DND-41 (cell line): ENCODE measurements at regions not wholly inside any gene's neighbourhood (a gene's known extent, or its start where the extent isn't known, plus 50 kb on each side); places are given as distances from the start of the nearest gene placed in this dataset.

ENCODE experiments used
- ATAC-seq: fragments of 200-7000 bp; cut with Tn5 transposase; 3 replicates; pipeline ENCODE4 v1.9.1; 2021; ENCODE audit warnings: low read depth; ENCODE audit not compliant: insufficient read depth
- DNase-seq: peaks from one replicate; pipeline ENCODE4 v3.0.0-alpha.2; 2020
- H2AFZ ChIP-seq: 2 replicates; pipeline ENCODE4 v1.6.0; 2012; ENCODE audit warnings: low read depth, low read length
- H3K27ac ChIP-seq: 2 replicates; pipeline ENCODE4 v1.5.1; 2012; ENCODE audit warnings: low read length, inconsistent platforms
- H3K27me3 ChIP-seq: fragments of 200-600 bp; sonication (generic); 2 replicates; pipeline ENCODE4 v1.6.0; 2012; ENCODE audit warnings: low read length, mild to moderate bottlenecking, inconsistent platforms; ENCODE audit not compliant: insufficient read depth, poor library complexity
- H3K36me3 ChIP-seq: 2 replicates; pipeline ENCODE4 v1.5.1; 2012; ENCODE audit warnings: low read length, inconsistent platforms; ENCODE audit not compliant: insufficient read depth
- H3K4me1 ChIP-seq: 2 replicates; pipeline ENCODE4 v1.5.1; 2012; ENCODE audit warnings: mild to moderate bottlenecking, low read length; ENCODE audit not compliant: insufficient read depth
- H3K4me2 ChIP-seq: 2 replicates; pipeline ENCODE4 v1.6.0; 2012; ENCODE audit warnings: mild to moderate bottlenecking, moderate library complexity, low read length, inconsistent platforms; ENCODE audit not compliant: insufficient read depth
- H3K4me3 ChIP-seq, 2 experiments: fragments of 200-600 bp in 1 of 2; shearing (Covaris generic) in 1 of 2; 2 replicates each; pipeline ENCODE4 v1.5.1; 2012 to 2016; ENCODE audit warnings: inconsistent platforms in 2 of 2, low read length in 2 of 2, mild to moderate bottlenecking in 2 of 2, low read depth in 1 of 2, moderate library complexity in 1 of 2
- H3K79me2 ChIP-seq: 2 replicates; pipeline ENCODE4 v1.6.0; 2012; ENCODE audit warnings: low read length, inconsistent platforms; ENCODE audit not compliant: insufficient read depth
- H3K9ac ChIP-seq: 2 replicates; pipeline ENCODE4 v1.6.0; 2012; ENCODE audit warnings: low read depth, mild to moderate bottlenecking, inconsistent platforms, low read length, moderate library complexity
- H3K9me3 ChIP-seq: 2 replicates; pipeline ENCODE4 v1.5.1; 2012; ENCODE audit warnings: low read length, moderate library complexity, mild to moderate bottlenecking, inconsistent platforms; ENCODE audit not compliant: insufficient read depth, severe bottlenecking
- H4K20me1 ChIP-seq: 2 replicates; pipeline ENCODE4 v1.6.0; 2012; ENCODE audit warnings: low read length; ENCODE audit not compliant: insufficient read depth
- CTCF ChIP-seq: IDR thresholded peaks from 2 replicates; pipeline ENCODE4 v1.5.1; 2012; ENCODE audit warnings: borderline replicate concordance, low read length, moderate library complexity, mild to moderate bottlenecking; ENCODE audit not compliant: poor library complexity, severe bottlenecking; ENCODE audit errors: extremely low read depth
- EZH2 ChIP-seq: IDR thresholded peaks from 3 replicates; pipeline ENCODE4 v1.6.1; 2012; ENCODE audit warnings: borderline replicate concordance, low read depth, mild to moderate bottlenecking, moderate library complexity, low read length, inconsistent platforms; ENCODE audit not compliant: severe bottlenecking

- ATAC-seq = no peak
These were observed 286.6 kb downstream of the COL11A1 start for GRCh38 chr1:102821707-102822106.

GRCh38 chr1:102800406-102800805 is 307.9 kb downstream of the COL11A1 start:
- H3K4me1 ChIP-seq = no peaks in the 10 kb centered on the region
- H3K9ac ChIP-seq = no peak overlapping the region
- TF ChIP-seq EZH2 (no peak), CTCF (no peak)
- no peaks in the 10 kb centered on the region for H3K9me3 ChIP-seq
- no peaks in the 10 kb centered on the region for H3K79me2 ChIP-seq
- H4K20me1 ChIP-seq = no peaks in the 10 kb centered on the region
- no peak for DNase-seq
- H3K4me2 ChIP-seq = no peak overlapping the region
- no peaks in the 10 kb centered on the region for H3K27me3 ChIP-seq
- no peak overlapping the region for H3K27ac ChIP-seq
- H3K36me3 ChIP-seq = no peaks in the 10 kb centered on the region
- H2AFZ ChIP-seq = no peak overlapping the region
- H3K4me3 ChIP-seq = no peak overlapping the region
- no peak for ATAC-seq

More at GRCh38 chr1:102821707-102822106, 286.6 kb downstream of the COL11A1 start:
- no peaks in the 10 kb centered on the region for H3K79me2 ChIP-seq
- no peak overlapping the region for H3K9ac ChIP-seq
- H3K36me3 ChIP-seq = no peaks in the 10 kb centered on the region
- no peaks in the 10 kb centered on the region for H4K20me1 ChIP-seq
- H3K9me3 ChIP-seq = no peaks in the 10 kb centered on the region
- no peak overlapping the region for H3K4me2 ChIP-seq
- H3K27ac ChIP-seq = no peak overlapping the region
- no peak for DNase-seq
- H3K27me3 ChIP-seq = no peaks in the 10 kb centered on the region
- TF ChIP-seq CTCF (no peak), EZH2 (no peak)
- no peak overlapping the region for H2AFZ ChIP-seq
- no peak overlapping the region for H3K4me3 ChIP-seq
- H3K4me1 ChIP-seq = no peaks in the 10 kb centered on the region

- Histone ChIP-seq H3K9me3 (no peaks in the 10 kb centered on the region), H4K20me1 (no peaks in the 10 kb centered on the region), H3K27me3 (no peaks in the 10 kb centered on the region), H2AFZ (no peak overlapping the region), H3K4me1 (no peaks in the 10 kb centered on the region), H3K36me3 (no peaks in the 10 kb centered on the region), H3K9ac (no peak overlapping the region), H3K79me2 (no peaks in the 10 kb centered on the region), H3K27ac (no peak overlapping the region), H3K4me3 (no peak overlapping the region), H3K4me2 (no peak overlapping the region)
- DNase-seq (no peak), ATAC-seq (no peak)
- TF ChIP-seq EZH2 = no peak
- no peak for TF ChIP-seq CTCF
These were observed 308.8 kb downstream of the COL11A1 start for GRCh38 chr1:102799496-102799895.

- Histone ChIP-seq H3K36me3 (no peaks in the 10 kb centered on the region), H3K27ac (no peak overlapping the region), H3K4me1 (no peaks in the 10 kb centered on the region), H3K4me3 (no peak overlapping the region), H3K27me3 (no peaks in the 10 kb centered on the region), H4K20me1 (no peaks in the 10 kb centered on the region), H3K4me2 (no peak overlapping the region), H3K9ac (no peak overlapping the region), H3K9me3 (no peaks in the 10 kb centered on the region), H3K79me2 (no peaks in the 10 kb centered on the region), H2AFZ (no peak overlapping the region)
- ATAC-seq (no peak), DNase-seq (no peak)
- no peak for TF ChIP-seq CTCF
These were observed 309.6 kb downstream of the COL11A1 start for GRCh38 chr1:102798718-102799117.
